ENCODE measurements at regions not wholly inside any gene's neighbourhood (a gene's known extent, or its start where the extent isn't known, plus 50 kb on each side); places are given as distances from the start of the nearest gene placed in this dataset.
"Not testable (repeated sequence)": the region's sequence is repeated elsewhere in the genome, so short reads cannot be mapped to it uniquely, and the experiment has no call there.

GRCh38 chr1:79517470-79518224 lies 511.1 kb upstream of the ADGRL4 start:
- no peak for DNase-seq (ENCODE audit: low read depth)

GRCh38 chr1:79507770-79508169 lies 501.2 kb upstream of the ADGRL4 start:
- no peak for DNase-seq (ENCODE audit: low read depth)

- no peak for DNase-seq (ENCODE audit: low read depth)
These were observed 494.6 kb upstream of the ADGRL4 start for GRCh38 chr1:79501153-79501552.

- no peak for DNase-seq (ENCODE audit: low read depth)
These were observed 493.0 kb upstream of the ADGRL4 start for GRCh38 chr1:79499541-79499940.

GRCh38 chr1:79497193-79497773 lies 490.8 kb upstream of the ADGRL4 start:
- no peak for DNase-seq (ENCODE audit: low read depth)

- no peak for DNase-seq (ENCODE audit: low read depth)
These were observed 489.6 kb upstream of the ADGRL4 start for GRCh38 chr1:79496129-79496528.

GRCh38 chr1:79493702-79494101 lies 487.2 kb upstream of the ADGRL4 start:
- DNase-seq (ENCODE audit: low read depth), result not testable (repeated sequence)

- DNase-seq (ENCODE audit: low read depth), result not testable (repeated sequence)
These were observed 482.1 kb upstream of the ADGRL4 start for GRCh38 chr1:79488572-79489121.

GRCh38 chr1:79478728-79479373 lies 472.3 kb upstream of the ADGRL4 start:
- no peak for DNase-seq (ENCODE audit: low read depth)

- DNase-seq (ENCODE audit: low read depth), result no peak
These were observed 471.6 kb upstream of the ADGRL4 start for GRCh38 chr1:79478160-79478559.

- DNase-seq (ENCODE audit: low read depth), result no peak
These were observed 465.6 kb upstream of the ADGRL4 start for GRCh38 chr1:79472067-79472656.

- DNase-seq (ENCODE audit: low read depth), result no peak
These were observed 462.6 kb upstream of the ADGRL4 start for GRCh38 chr1:79469139-79469538.

- no peak for DNase-seq (ENCODE audit: low read depth)
These were observed 454.4 kb upstream of the ADGRL4 start for GRCh38 chr1:79460773-79461436.

GRCh38 chr1:79457562-79458224 lies 451.2 kb upstream of the ADGRL4 start:
- no peak for DNase-seq (ENCODE audit: low read depth)

- DNase-seq (ENCODE audit: low read depth), result no peak
These were observed 441.9 kb upstream of the ADGRL4 start for GRCh38 chr1:79448426-79448825.

- DNase-seq (ENCODE audit: low read depth), result no peak
These were observed 434.7 kb upstream of the ADGRL4 start for GRCh38 chr1:79441238-79441637.

- DNase-seq (ENCODE audit: low read depth), result no peak
These were observed 431.0 kb upstream of the ADGRL4 start for GRCh38 chr1:79437540-79437939.

GRCh38 chr1:79431340-79431739 lies 424.8 kb upstream of the ADGRL4 start:
- no peak for DNase-seq (ENCODE audit: low read depth)

GRCh38 chr1:79430437-79430836 lies 423.9 kb upstream of the ADGRL4 start:
- no peak for DNase-seq (ENCODE audit: low read depth)

- DNase-seq (ENCODE audit: low read depth), result no peak
These were observed 416.2 kb upstream of the ADGRL4 start for GRCh38 chr1:79422726-79423125.

GRCh38 chr1:79398501-79398900 lies 392.0 kb upstream of the ADGRL4 start:
- no peak for DNase-seq (ENCODE audit: low read depth)

- DNase-seq (ENCODE audit: low read depth), result no peak
These were observed 390.4 kb upstream of the ADGRL4 start for GRCh38 chr1:79396901-79397300.
